Stomach smooth muscle (tissue), 2 donors: ENCODE measurements at regions not wholly inside any gene's neighbourhood (a gene's known extent, or its start where the extent isn't known, plus 50 kb on each side); places are given as distances from the start of the nearest gene placed in this dataset.

Experiments
- H3K27ac ChIP-seq: one replicate; pipeline ENCODE4 v1.7.0; 2013; ENCODE audit warnings: mild to moderate bottlenecking, low read length, inconsistent platforms
- H3K27me3 ChIP-seq, 2 donors: one replicate each; pipeline ENCODE4 v1.7.0; 2013; ENCODE audit warnings: low read length in 2 of 2; ENCODE audit not compliant: insufficient read depth in 2 of 2, control insufficient read depth in 1 of 2
- H3K36me3 ChIP-seq, 2 donors: one replicate each; pipeline ENCODE4 v1.7.0; 2013; ENCODE audit warnings: low read length in 2 of 2; ENCODE audit not compliant: control insufficient read depth in 2 of 2, insufficient read depth in 2 of 2
- H3K4me1 ChIP-seq: one replicate; pipeline ENCODE4 v1.7.0; 2013; ENCODE audit warnings: low read length; ENCODE audit not compliant: control insufficient read depth, insufficient read depth
- H3K4me3 ChIP-seq, 2 donors: one replicate each; pipeline ENCODE4 v1.7.0; 2013; ENCODE audit warnings: low read length in 2 of 2
- H3K9ac ChIP-seq, 2 donors: one replicate each; pipeline ENCODE4 v1.7.0; 2013; ENCODE audit warnings: low read length in 2 of 2, mild to moderate bottlenecking in 1 of 2
- H3K9me3 ChIP-seq, 2 donors: one replicate each; pipeline ENCODE4 v1.7.0; 2013; ENCODE audit warnings: low read length in 2 of 2; ENCODE audit not compliant: control insufficient read depth in 2 of 2
- donor health status: healthy.
- donor health status: Pancreatic carcinoma.

- no peaks in the 10 kb centered on the region for H3K27me3 ChIP-seq
- no peak overlapping the region for H3K4me3 ChIP-seq
- no peaks in the 10 kb centered on the region for H3K4me1 ChIP-seq
- no peak overlapping the region for H3K9ac ChIP-seq
- no peaks in the 10 kb centered on the region for H3K36me3 ChIP-seq
- H3K9me3 ChIP-seq: no peaks in the 10 kb centered on the region
- no peak overlapping the region for H3K27ac ChIP-seq
Observed at GRCh38 chr13:31947105-31947504, 84.5 kb upstream of the FRY start.

- Histone ChIP-seq H3K9ac (no peak overlapping the region), H3K36me3 (no peaks in the 10 kb centered on the region), H3K27me3 (no peaks in the 10 kb centered on the region), H3K4me3 (no peak overlapping the region), H3K27ac (no peak overlapping the region), H3K9me3 (no peaks in the 10 kb centered on the region), H3K4me1 (no peaks in the 10 kb centered on the region)
Observed at GRCh38 chr13:31947506-31947905, 84.1 kb upstream of the FRY start.

GRCh38 chr13:31949486-31949885 is 82.1 kb upstream of the FRY start:
- Histone ChIP-seq H3K36me3 (no peaks in the 10 kb centered on the region), H3K4me3 (no peak overlapping the region), H3K9ac (no peak overlapping the region), H3K9me3 (no peaks in the 10 kb centered on the region), H3K27me3 (no peaks in the 10 kb centered on the region), H3K4me1 (no peaks in the 10 kb centered on the region), H3K27ac (no peak overlapping the region)

- no peak overlapping the region for H3K27ac ChIP-seq
- H3K9ac ChIP-seq: no peak overlapping the region
- H3K27me3 ChIP-seq: no peaks in the 10 kb centered on the region
- no peaks in the 10 kb centered on the region for H3K4me1 ChIP-seq
- no peaks in the 10 kb centered on the region for H3K9me3 ChIP-seq
- H3K4me3 ChIP-seq: no peak overlapping the region
- H3K36me3 ChIP-seq: no peaks in the 10 kb centered on the region
Observed at GRCh38 chr13:31950111-31950815, 81.3 kb upstream of the FRY start.

GRCh38 chr13:31951215-31951678 is 80.3 kb upstream of the FRY start:
- Histone ChIP-seq H3K9ac (no peak overlapping the region), H3K4me1 (no peaks in the 10 kb centered on the region), H3K27ac (no peak overlapping the region)

GRCh38 chr13:31952641-31953380 is 78.8 kb upstream of the FRY start:
- Histone ChIP-seq H3K27ac (no peak overlapping the region), H3K4me3 (no peak overlapping the region), H3K27me3 (no peaks in the 10 kb centered on the region), H3K4me1 (no peaks in the 10 kb centered on the region), H3K9me3 (no peaks in the 10 kb centered on the region), H3K9ac (no peak overlapping the region), H3K36me3 (no peaks in the 10 kb centered on the region)

More at GRCh38 chr13:31951215-31951678, 80.3 kb upstream of the FRY start:
- H3K27me3 ChIP-seq: no peaks in the 10 kb centered on the region
- no peak overlapping the region for H3K4me3 ChIP-seq
- no peaks in the 10 kb centered on the region for H3K9me3 ChIP-seq
- H3K36me3 ChIP-seq: no peaks in the 10 kb centered on the region

- H3K36me3 ChIP-seq: no peaks in the 10 kb centered on the region
- no peak overlapping the region for H3K4me3 ChIP-seq
- H3K27ac ChIP-seq: no peak overlapping the region
- H3K27me3 ChIP-seq: no peaks in the 10 kb centered on the region
- no peak overlapping the region for H3K9ac ChIP-seq
- H3K9me3 ChIP-seq: no peaks in the 10 kb centered on the region
- H3K4me1 ChIP-seq: no peaks in the 10 kb centered on the region
Observed at GRCh38 chr13:31955101-31955500, 76.5 kb upstream of the FRY start.

- Histone ChIP-seq H3K4me3 (no peak overlapping the region), H3K4me1 (no peaks in the 10 kb centered on the region), H3K9me3 (no peaks in the 10 kb centered on the region), H3K36me3 (no peaks in the 10 kb centered on the region), H3K27me3 (no peaks in the 10 kb centered on the region), H3K27ac (no peak overlapping the region), H3K9ac (no peak overlapping the region)
Observed at GRCh38 chr13:31955741-31956140, 75.8 kb upstream of the FRY start.

- H3K36me3 ChIP-seq: no peaks in the 10 kb centered on the region
- no peaks in the 10 kb centered on the region for H3K27me3 ChIP-seq
- H3K4me3 ChIP-seq: no peak overlapping the region
- H3K4me1 ChIP-seq: no peaks in the 10 kb centered on the region
- no peaks in the 10 kb centered on the region for H3K9me3 ChIP-seq
- no peak overlapping the region for H3K9ac ChIP-seq
- H3K27ac ChIP-seq: no peak overlapping the region
Observed at GRCh38 chr13:31956980-31957644, 74.5 kb upstream of the FRY start.

GRCh38 chr13:31957772-31958171 is 73.8 kb upstream of the FRY start:
- Histone ChIP-seq H3K9me3 (no peaks in the 10 kb centered on the region), H3K9ac (no peak overlapping the region), H3K4me3 (no peak overlapping the region), H3K36me3 (no peaks in the 10 kb centered on the region), H3K27ac (no peak overlapping the region), H3K27me3 (no peaks in the 10 kb centered on the region), H3K4me1 (no peaks in the 10 kb centered on the region)
